ENCODE measurements at regions not wholly inside any gene's neighbourhood (a gene's known extent, or its start where the extent isn't known, plus 50 kb on each side); places are given as distances from the start of the nearest gene placed in this dataset.

DNA sequence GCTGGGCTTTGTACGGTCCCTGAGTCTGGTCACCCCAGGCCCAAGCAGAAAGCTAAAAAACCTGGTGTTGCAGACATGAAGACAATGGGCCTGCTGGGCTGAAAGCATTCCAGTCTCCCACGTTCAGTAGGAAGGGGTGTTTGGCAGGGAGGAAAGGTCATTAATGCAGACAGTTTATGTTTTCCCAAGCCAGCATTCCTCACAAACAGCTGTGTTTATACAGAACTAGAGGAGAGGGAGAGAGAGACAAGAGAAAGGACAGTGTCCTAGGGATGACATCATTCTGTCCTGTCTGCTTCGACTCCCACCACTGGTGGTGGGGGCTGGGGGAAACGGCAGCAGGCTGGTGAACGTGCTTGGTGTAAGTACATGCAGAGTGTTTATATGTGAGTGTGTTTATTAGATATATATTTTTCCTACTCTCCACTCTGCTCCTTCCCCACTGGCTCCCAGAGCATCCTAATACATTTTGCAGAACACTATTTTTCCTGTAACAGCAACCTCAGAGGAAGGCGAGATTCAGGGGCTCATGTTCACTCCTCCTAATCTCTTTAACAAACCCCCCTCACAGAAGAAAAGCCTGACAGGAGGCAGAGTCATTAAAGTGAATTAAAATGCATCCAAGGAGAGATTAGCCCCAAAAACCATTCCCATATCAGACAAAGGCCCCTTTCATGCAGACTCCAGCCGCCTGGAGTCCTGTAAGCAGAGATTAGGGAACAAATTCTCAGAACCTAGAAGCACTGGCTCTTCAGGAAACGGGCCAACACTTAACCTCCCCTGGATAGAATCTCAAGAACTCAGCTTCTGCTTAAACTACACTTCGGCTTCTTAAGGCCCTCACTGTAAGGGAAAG lies 380.4 kb downstream of the TNS1 start:
- no peak for DNase-seq

DNA sequence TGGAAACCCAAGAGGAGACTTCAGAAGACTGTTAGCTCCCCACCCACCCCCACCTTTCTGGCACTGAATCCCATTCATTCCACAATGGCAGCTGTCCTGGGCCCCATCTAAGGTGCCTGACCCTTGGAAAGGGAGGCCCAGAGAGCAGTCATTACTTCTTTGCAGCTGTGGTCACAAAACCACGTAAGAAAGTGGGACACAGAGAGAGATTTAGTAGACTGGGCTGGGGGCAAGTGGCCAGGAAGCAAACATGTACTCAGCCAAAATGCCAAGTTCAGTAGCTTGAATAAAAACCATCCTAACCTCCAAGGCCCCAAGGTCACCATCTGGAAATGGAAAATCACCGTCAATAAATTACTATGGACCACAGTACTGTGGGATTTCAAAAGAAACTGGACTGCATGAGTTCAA lies 381.4 kb downstream of the TNS1 start:
- DNase-seq = no peak

DNA sequence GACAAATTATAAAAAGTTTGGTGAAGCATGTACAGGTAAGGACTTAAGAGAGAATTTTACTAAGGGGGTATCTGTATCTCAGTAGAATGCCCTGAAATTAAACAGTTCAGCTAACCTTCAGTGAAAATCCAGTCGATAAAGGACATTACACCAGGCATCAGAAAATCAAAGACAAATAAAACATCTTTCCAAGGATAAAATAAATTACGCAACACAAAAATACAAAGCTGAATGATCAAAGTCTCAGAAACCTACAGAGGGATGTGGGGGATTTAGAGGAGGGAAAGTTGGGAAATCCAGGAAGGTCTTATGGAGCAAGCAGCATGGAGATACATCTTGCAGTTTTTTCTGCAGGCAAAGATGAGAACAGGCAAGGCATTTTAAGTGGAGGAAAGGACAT lies 384.1 kb downstream of the TNS1 start:
- no peak for DNase-seq

DNA sequence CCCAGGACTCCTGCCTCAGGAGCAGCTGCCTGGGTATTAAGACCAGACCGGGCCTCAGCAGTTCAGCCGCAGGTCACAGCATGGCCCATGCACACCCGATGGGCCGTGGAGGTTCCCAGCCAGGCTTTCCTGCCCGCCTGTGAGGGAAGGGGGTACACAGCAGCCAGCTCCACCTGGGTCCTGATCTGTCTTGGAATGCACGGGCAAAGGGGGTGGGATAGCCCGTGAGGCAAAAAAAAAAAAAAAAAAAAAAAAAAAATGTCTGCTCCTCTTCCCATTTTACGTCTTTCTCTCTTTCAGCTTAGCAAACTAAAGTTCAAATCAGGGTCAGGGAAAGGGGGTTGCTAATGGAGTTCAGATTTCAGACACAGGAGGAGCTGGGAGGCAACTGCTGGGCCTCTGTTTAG lies 385.2 kb downstream of the TNS1 start:
- no peak for DNase-seq

DNA sequence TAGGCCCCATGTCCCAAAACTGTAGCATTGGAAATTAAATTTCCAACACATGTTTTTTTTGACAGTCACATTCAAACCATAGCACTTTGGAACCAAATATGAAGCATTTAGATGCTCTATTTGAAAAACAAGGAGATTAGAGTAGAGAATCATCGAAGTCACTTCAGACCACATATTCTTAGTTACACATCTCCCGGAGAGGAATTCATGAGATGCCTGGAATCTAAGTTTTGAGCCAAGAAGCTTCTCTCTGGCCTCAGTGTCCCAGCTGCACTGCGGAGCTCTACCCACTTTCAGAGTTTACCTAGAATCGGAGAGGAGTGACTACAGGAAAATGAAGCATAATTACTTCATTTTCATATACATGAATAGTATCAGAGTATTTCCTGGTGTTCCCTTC lies 385.9 kb downstream of the TNS1 start:
- DNase-seq = no peak

DNA sequence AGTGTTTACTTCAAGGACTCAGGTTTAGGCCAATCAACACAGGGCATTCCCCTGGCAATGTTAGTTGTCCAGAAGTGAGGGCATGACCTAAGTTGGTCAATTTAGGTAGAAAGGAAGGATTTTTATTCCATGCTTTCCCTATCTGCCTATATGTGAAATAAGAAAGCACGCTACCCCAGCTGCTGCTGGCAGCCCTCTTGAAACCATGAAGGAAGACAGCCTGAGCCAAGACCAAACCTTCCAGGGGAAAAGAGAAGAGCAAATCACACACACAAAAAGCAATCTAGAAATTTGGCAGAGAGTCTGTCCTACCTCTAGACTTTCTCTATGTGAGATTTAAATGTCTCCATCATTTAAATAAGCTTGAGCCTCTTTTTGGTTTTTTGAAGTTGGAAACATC lies 387.6 kb downstream of the TNS1 start:
- no peak for DNase-seq

DNA sequence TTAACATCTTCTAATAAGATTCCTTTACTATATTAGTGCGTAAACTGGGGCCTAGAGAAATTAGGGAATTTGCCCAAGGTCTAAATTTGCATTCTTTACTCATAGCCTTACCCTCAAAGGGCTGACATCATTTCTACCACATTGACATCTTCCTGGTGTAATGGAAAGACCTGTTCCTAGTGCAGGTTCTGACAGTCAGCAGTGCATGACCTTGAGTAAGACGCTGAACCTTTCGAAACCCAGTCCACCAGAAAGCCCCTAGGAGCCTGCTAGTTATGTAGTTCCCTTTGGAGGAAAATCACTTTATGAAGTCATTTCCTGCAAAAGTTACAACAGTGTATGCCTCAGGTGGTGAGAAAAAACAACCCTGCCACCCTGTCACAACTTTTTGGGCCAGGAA lies 388.3 kb downstream of the TNS1 start:
- peak; percentile 10 to 51 for DNase-seq

DNA sequence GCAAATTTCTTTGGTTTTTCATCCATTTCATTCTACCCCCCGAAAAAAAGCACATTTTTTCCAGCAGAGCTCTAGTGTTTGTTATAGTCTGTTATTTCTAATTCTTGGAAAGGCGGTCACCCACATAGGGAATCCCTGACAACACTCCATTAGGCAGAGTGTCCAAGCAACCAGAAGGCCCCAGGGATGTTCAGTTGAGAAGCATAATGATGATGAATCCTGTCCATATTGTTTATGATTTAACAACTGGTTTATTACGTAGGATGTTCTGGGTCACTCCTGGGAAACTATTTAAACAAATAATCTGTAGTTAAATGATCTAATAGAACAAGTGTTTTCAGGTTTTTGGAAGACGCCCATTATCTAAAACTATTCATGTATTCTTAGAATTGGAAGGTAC lies 388.7 kb downstream of the TNS1 start:
- no peak for DNase-seq

DNA sequence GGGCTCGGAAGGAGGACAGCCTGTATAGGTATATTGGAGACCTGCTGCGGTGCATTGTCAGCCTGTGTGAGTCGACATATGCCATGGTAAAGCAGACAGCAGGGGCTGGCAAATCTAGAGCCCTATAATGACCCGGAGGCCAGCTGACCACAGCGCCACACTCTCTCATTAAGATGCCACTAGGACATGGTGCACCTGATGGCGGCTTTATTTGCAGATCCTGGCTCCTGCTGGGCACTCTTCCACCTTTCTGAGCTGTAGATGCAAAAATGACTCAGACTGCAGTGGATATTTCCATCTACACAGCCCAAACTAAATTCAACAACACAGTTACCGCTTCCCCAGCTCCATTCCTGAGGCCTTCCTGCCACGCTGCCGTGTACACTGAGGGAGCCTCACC lies 389.9 kb downstream of the TNS1 start:
- no peak for DNase-seq

DNA sequence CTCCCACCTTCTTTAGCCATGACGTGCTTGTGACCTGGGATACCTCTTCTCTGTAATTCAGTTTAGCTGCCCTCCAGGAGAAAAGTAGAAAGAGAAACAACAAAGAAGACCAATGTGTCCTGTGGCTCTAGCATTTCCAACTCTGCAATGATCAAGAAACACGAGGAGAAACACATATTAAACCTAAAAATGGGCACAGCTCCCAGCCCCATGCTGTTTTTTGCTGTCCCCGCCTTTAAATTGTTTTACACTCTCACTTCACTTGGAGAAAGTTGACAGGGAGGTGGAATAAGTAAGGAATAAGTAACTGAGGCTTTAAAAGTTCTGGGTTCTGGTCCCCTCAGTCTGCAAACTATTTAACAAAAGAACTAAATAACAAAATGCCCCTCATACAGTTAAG lies 390.6 kb downstream of the TNS1 start:
- DNase-seq = no peak

DNA sequence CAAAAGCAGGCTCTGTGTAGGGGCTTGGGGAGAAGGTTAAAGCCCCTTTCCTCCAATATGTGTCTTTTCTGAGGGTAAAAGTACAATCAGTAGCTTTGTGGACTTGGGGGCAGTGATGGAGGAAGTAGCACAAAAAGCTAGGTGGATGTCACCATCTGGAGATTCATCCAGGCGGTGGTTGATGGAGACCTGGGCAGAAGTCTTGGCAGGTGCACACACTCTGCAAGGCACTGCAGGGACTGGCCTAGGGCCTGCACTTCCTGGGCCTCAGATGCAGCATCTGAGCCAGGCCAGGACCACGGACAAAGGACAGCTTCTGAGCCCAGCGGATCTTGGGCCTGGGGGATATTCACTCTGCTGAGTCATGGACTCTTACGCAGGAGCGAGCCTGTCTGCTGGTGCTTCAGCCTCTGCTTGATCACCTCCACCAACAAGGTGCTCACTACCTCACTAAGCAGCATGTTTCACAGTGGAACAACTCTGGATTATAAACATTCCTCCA lies 391.1 kb downstream of the TNS1 start:
- DNase-seq = no peak

DNA sequence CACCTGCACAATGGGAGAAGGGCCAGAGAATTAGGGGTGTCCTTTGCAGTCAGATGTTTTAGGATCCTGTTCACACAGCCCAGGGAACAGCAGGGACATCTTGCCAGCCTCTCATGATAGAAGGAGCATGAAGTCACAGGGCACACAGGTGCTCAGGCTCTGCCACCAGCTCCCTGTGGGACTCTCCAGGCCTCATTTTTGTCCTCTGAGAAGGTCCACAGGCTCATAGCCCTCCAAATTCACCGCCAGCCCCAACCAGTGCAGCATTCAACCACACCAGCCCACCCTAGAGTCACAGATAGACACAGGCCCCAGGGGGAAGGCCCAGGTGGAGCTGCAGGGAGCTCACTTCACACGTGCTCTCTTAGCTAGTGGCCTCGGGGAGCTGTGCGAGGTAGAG lies 391.7 kb downstream of the TNS1 start:
- DNase-seq = no peak

DNA sequence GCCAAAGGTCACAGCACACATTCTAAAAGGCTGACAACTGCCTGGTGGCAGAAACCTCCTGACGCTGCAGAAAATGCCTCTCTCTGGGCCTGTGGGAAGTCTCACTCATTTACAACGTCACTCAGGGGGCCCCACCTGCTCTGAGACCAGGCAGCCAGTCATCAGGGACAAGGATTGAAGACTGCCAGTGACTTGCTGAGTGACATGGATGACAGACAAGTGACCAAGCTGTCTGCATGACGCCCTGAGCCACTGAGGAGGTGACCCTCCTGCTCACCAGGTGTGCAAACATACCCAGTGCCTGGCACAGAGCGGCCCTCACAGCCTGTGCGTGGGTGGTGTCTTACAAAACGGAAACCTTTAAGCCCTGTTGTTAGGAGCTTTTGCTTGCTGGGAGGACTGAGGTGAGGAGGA lies 392.4 kb downstream of the TNS1 start:
- DNase-seq = no peak

DNA sequence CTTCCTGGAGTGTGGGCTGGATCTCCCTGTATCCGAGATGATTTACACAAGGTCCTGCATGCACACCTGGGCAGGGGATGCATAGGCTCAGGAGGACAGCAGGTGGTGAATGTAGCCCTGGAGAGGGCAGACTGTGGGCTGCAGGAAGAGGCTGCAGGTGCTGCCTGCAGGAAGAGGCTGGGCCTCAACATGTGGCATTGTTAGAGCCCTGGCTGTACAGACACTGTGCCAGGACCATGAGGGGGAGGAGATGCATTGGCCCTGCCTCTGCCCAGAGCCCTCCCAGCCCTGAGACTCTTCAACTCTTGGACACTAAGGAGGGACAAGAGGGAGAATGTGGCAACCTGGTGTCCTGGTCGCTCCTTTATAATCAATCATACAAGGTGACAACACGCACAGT lies 392.8 kb downstream of the TNS1 start:
- DNase-seq = no peak

DNA sequence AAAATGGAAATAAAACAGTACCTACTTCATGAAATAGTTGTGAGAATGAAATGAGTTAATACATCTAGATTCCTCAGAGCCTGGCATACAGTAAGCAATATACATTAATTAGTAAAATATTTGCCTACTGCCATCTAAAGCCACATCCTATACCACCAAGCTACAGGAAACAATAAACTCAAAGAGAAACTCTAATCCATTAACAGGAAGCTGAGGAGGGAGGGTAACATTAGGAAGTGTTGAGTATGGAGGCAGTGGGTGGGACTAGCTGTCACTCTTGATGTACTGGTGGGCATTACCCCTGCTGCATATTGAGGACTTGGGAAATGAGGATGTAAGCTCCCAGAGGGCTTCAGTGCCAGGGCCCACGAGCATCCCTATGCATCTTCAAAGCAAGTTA lies 396.5 kb downstream of the TNS1 start:
- no peak for DNase-seq

DNA sequence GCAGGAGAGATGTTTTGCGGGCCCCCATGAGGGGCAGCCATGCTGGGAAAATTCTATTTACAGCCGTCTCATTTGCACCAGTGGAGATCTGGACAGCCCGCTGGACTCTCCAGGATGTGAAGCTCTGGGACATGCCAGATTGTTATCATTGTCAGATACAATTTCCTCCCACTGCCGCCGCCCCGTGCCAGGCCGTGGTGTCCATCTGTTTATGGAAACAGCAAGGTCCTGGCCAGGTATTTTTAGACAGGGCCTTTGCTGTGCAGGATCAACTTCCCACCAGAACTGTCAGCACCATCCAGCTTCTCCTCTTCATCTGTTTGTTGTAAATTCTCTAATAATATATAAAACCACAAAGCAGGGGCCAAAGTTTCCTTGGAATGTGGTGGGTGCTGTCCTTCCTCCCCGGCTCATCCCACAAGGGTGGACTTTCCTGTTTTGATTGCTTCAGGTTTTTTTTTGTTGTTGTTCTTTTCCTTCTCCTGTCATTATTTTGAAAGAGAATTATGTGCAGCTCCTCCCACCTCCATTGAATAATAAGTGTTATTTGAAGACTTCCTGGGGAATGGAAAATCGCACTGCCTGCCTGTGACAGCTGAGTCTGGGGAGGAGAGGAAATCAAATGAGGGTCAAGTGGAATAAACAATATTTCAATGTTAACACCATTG lies 398.1 kb downstream of the TNS1 start:
- DNase-seq = no peak

DNA sequence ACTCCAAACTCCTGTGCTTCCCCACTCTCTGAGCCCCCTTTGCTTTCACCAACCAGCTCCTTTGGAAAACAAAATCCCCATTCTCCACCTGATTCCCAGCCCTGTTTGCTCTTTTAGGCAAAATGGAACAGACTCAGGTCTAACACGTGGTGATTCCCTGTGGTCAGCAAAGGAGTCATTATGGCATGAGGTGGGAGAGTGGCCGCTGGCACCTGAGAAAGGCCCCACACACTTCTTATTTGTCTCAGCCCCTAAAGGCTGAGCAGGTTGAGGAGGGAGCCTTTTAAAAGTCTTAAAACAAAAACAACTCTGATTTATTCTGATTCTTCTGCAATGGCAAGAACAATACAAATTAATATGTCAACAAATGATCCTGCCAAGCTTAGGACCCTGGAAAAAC lies 401.2 kb downstream of the TNS1 start:
- no peak for DNase-seq

DNA sequence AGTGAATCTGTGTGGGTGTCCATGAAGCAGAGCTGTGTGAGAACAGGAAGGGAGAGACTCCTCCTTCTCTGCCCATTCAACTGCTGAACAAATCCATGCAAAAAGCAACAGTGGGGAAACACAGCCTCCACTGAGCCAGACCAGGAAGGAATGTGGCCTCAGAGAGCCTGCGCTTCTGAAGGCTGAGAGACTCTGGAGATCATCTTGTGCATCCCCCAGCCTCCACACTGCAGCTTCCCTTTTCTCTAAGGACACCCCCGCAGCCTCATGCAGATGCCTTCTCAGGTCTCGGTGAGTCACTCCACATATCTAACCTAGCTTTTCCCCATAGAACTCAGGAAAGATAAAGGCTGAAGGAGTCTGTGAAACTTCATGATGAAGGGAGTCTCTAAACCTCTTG lies 402.9 kb downstream of the TNS1 start:
- DNase-seq = peak; percentile 5 to 48

DNA sequence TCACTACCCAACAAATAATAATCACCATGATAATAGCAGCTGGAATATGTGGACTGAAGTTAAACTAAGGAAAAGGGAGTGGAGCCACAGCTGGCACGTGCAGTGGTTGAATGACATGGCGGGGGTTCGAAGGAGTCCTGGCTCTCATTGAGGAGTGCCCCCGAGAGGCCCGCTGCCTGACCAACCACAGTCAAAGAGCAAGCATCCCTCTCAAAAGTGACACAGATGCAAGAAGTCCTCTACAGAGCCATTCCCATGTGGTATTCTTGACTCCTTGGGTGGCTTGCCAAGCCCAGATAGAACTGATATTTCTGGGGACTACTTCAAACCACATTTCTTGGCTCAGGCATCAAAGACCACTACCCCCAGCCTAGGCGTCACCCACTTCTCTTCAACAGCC lies 405.1 kb downstream of the TNS1 start:
- no peak for DNase-seq

DNA sequence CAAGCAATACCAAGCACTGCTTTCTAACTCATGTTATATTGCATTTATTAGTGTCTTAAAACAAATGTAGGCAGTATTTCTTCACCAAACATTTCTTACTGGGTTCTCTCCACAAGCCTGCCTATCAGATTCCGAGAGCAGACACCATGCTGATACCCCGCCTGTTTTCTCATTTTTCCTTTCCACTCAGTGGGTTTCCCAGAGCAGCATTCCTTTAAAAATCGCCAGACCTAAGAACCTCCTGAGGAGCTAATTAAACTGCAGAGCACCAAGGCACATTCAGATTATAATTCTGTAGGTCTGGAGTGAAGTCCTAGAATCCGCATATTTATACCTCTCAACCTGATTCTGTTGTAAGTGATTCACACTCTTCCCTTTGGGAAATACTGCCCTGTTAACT lies 405.6 kb downstream of the TNS1 start:
- no peak for DNase-seq

DNA sequence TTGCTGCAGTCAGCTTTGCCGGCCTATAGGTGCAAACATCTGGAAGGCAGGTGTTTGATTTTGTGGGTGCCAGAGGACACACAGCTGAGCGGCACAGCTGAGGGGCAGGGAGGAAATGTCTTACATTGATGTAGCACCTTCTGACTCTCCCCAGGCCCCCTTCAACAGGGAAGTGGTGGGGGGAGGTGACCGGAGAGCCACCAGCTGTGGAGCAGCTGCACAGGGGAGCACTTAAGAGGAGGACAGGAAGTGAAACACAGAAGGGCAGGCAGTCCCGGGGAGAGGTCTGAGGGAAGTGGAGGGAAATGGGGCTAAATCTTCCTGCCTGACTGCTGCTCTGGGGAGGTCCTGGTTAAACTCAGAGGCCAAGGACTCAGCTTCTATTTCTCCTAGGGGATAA lies 409.1 kb downstream of the TNS1 start:
- DNase-seq = no peak

DNA sequence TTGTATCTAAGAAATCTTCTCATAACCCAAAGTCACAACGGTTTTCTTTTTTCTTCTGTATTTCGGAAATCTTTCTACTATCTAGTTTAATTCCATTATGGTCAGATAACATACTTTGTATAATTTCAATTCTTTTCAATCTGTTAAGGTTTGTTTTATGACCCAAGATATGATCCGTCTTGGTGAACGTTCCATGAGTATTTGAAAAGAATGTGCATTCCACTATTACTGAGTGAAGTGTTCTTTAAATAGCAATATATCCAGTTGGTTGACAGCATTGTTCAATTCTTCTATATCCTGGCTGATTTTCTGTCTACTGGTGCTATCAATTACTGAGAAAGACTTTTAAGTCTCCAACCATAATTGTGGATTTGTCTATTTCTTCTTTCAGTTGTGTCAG lies 414.5 kb downstream of the TNS1 start:
- DNase-seq = no peak

DNA sequence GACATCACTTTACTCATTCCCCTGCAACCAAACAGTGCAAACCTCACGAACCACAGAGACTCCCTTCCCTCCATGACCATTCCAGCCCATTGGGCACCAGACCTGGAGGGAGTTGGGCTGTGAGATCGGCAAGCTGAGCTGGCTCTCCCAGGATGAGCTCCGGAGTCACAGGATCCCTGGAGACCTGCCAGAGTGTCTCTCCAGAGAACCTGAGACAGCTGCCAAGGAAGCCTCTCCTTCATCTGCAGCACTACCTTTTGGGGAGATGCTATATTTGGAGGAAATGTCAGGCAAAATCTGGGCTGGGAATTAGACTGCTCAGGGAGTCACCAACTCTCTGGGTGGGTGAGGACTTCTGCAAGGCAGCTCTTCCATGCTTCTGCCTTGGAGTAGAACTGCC lies 417.4 kb downstream of the TNS1 start:
- no peak for DNase-seq

DNA sequence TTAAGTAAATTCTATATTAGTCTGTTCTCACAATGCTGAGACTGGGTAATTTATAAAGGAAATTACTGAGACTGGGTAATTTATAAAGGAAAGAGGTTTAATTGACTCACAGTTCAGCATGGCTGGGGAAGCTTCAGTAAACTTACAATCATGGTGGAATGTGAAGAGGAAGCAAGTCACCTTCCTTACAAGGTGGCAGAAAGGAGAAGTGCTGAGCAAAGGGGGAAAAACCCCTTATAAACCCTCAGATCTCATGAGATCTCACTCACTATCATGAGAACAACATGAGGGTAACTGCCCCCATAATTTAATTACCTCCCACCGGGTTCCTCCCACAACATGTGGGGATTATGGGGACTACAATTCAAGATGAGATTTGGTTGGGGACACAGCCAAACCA lies 422.4 kb downstream of the TNS1 start:
- peak; percentile 6 for DNase-seq

Measured in inflammatory macrophage (primary cell).